SK-N-MC (cell line): ENCODE measurements at regions not wholly inside any gene's neighbourhood (a gene's known extent, or its start where the extent isn't known, plus 50 kb on each side); places are given as distances from the start of the nearest gene placed in this dataset.

Source experiments
- EZH2 ChIP-seq: fragments of 200-600 bp; sonication (generic); IDR thresholded peaks from one replicate; pipeline ENCODE4 v1.6.1; 2017; ENCODE audit warnings: antibody characterized with exemption
- FOXP2 ChIP-seq: optimal IDR thresholded peaks from 2 replicates; pipeline ENCODE3; 2011; ENCODE audit warnings: mild to moderate bottlenecking, moderate library complexity; ENCODE audit not compliant: insufficient read depth; ENCODE audit errors: extremely low read length, control extremely low read depth
- POLR2AphosphoS5 ChIP-seq: IDR thresholded peaks from 2 replicates; pipeline ENCODE4 v1.6.1; 2012; ENCODE audit warnings: mild to moderate bottlenecking, low read depth, low read length, borderline replicate concordance

DNA sequence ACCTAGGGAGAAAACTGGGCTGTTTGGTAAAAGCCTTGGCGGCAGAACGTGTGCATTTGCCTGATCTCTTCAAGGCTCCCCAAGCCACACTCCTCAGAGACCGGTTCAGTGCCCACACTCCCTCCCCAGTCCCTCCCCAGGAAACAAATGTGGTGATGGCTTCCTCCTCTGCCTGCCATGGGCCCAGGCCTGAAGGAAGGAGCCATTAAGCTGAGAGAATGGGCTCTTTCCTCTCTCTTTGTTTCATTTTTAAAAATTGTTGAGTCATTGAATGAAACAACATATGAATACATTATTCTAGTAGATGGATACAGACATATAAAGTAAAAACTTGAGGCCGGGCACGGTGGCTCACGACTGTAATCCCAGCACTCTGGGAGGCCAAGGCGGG lies 50.6 kb upstream of the YWHAQ start:
- no peak for TF ChIP-seq EZH2
- no peak for TF ChIP-seq POLR2AphosphoS5
- TF ChIP-seq FOXP2, result no peak
